HCT116 (cell line): ENCODE measurements at regions not wholly inside any gene's neighbourhood (a gene's known extent, or its start where the extent isn't known, plus 50 kb on each side); places are given as distances from the start of the nearest gene placed in this dataset.

ENCODE experiments used
- ATAC-seq: fragments of 200-7000 bp; cut with Tn5 transposase; 2 replicates; pipeline ENCODE4 v1.9.1; 2020; ENCODE audit warnings: mild to moderate bottlenecking, moderate library complexity
- BruUV-seq: library from RNA; stranded (reverse); fragments of 400-500 nt; replicated peaks from 2 replicates; lab custom pipeline; 2021; lab: Mats Ljungman, UMichigan
- CTCF ChIA-PET: fragments of 300-600 bp; sonication (Branson Sonifier 250); formaldehyde crosslinking; loops from one replicate; lab custom pipeline; 2021; ENCODE audit warnings: antibody characterized with exemption; lab: Charles Lee
- POLR2A ChIA-PET: fragments of 300-600, 350-600 bp; sonication (Branson Sonifier 250); formaldehyde crosslinking; loops from one replicate; lab custom pipeline; 2021; ENCODE audit warnings: antibody characterized with exemption; lab: Charles Lee
- RAD21 ChIA-PET, 2 experiments: fragments of 300-600 bp; sonication (Branson Sonifier 250); formaldehyde crosslinking; loops; one replicate each; lab custom pipeline; 2023; ENCODE audit warnings: low total read pairs in 2 of 2; ENCODE audit not compliant: uncharacterized antibody in 2 of 2, unreplicated experiment in 2 of 2, low non-redundant PET in 1 of 2; lab: Charles Lee
- DNase-seq: peaks from one replicate; pipeline ENCODE4 v3.0.0-alpha.2; 2010; ENCODE audit warnings: low read depth, low spot score
- H2AFZ ChIP-seq: fragments of 200-600 bp; shearing (Covaris generic), sonication (generic); 2 replicates; pipeline ENCODE4 v1.6.1; 2017; ENCODE audit warnings: low read depth, mixed run types, mixed read lengths, antibody characterized with exemption, low read length; ENCODE audit not compliant: poor library complexity, severe bottlenecking
- H3K27ac ChIP-seq: 2 replicates; pipeline ENCODE4 v1.5.1; 2012; ENCODE audit warnings: low read depth, low read length
- H3K27me3 ChIP-seq: fragments of 200-600 bp; sonication (generic); 2 replicates; pipeline ENCODE4 v1.6.1; 2016; ENCODE audit warnings: mixed run types, low read length, mixed read lengths; ENCODE audit not compliant: insufficient read depth
- H3K36me3 ChIP-seq, 2 experiments: fragments of 200-500 bp in 1 of 2; fragments of 200-600 bp in 1 of 2; sonication (Bioruptor generic) in 1 of 2; sonication (generic) in 1 of 2; 2 replicates each; pipeline versions ENCODE4 v1.5.1 to v1.6.1; 2014 to 2016; ENCODE audit warnings: low read length in 2 of 2, inconsistent platforms in 1 of 2, mixed read lengths in 1 of 2, mixed run types in 1 of 2; ENCODE audit not compliant: insufficient read depth in 2 of 2, control insufficient read depth in 1 of 2
- H3K4me1 ChIP-seq, 2 experiments: fragments of 200-600 bp in 1 of 2; sonication (generic) in 1 of 2; 2 replicates each; pipeline versions ENCODE4 v1.5.1 to v1.6.1; 2012 to 2017; ENCODE audit warnings: low read length in 2 of 2, inconsistent platforms in 1 of 2, mild to moderate bottlenecking in 1 of 2, mixed read lengths in 1 of 2, mixed run types in 1 of 2, moderate library complexity in 1 of 2; ENCODE audit not compliant: insufficient read depth in 2 of 2, control insufficient read depth in 1 of 2
- H3K4me2 ChIP-seq: fragments of 200-600 bp; sonication (generic); 2 replicates; pipeline ENCODE4 v1.6.1; 2017; ENCODE audit warnings: mixed run types, low read length, mixed read lengths
- H3K4me3 ChIP-seq, 2 experiments: fragments of 200-600 bp in 1 of 2; sonication (generic) in 1 of 2; replicated peaks in 1 of 2; 2 replicates each; pipeline ENCODE4 v1.5.1; 2011 to 2016; ENCODE audit warnings: low read length in 2 of 2, control low read depth in 1 of 2, low read depth in 1 of 2, mild to moderate bottlenecking in 1 of 2, mixed read lengths in 1 of 2, mixed run types in 1 of 2
- H3K79me2 ChIP-seq: fragments of 200-600 bp; sonication (generic); 2 replicates; pipeline ENCODE4 v1.6.1; 2017; ENCODE audit warnings: mild to moderate bottlenecking, mixed run types, low read length, moderate library complexity, mixed read lengths; ENCODE audit not compliant: insufficient read depth
- H3K9ac ChIP-seq: fragments of 200-600 bp; sonication (generic); 2 replicates; pipeline ENCODE4 v1.6.1; 2016; ENCODE audit warnings: low read length, mixed read lengths
- H3K9me2 ChIP-seq: fragments of 200-600 bp; sonication (generic), shearing (Covaris generic); 2 replicates; pipeline ENCODE4 v1.6.1; 2017; ENCODE audit warnings: mixed run types, mild to moderate bottlenecking, moderate library complexity; ENCODE audit not compliant: insufficient read depth
- H3K9me3 ChIP-seq, 2 experiments: fragments of 200-500 bp in 1 of 2; fragments of 200-600 bp in 1 of 2; sonication (Bioruptor generic) in 1 of 2; sonication (generic) in 1 of 2; 2 replicates each; pipeline ENCODE4 v1.6.1; 2014 to 2017; ENCODE audit warnings: low read length in 2 of 2, mixed read lengths in 2 of 2, inconsistent platforms in 1 of 2, low read depth in 1 of 2, mild to moderate bottlenecking in 1 of 2, mixed run types in 1 of 2, moderate library complexity in 1 of 2; ENCODE audit not compliant: control insufficient read depth in 1 of 2, insufficient read depth in 1 of 2
- H4K20me1 ChIP-seq: fragments of 200-600 bp; sonication (generic), shearing (Covaris generic); 2 replicates; pipeline ENCODE4 v1.6.1; 2017; ENCODE audit warnings: mixed run types, mild to moderate bottlenecking, moderate library complexity; ENCODE audit not compliant: insufficient read depth
- EGR1 ChIP-seq: IDR thresholded peaks from 2 replicates; pipeline ENCODE4 v1.6.1; 2012; ENCODE audit warnings: low read depth
- ELF1 ChIP-seq: IDR thresholded peaks from 2 replicates; pipeline ENCODE4 v1.6.1; 2012; ENCODE audit warnings: low read depth, borderline replicate concordance
- EZH2 ChIP-seq: fragments of 200-600 bp; sonication (generic); IDR thresholded peaks from 2 replicates; pipeline ENCODE4 v1.6.1; 2017; ENCODE audit warnings: antibody characterized with exemption, mixed run types
- EZH2phosphoT487 ChIP-seq: fragments of 200-600 bp; IDR thresholded peaks from 2 replicates; pipeline ENCODE4 v1.6.1; 2018; ENCODE audit warnings: antibody characterized with exemption, borderline replicate concordance
- JUND ChIP-seq: IDR thresholded peaks from 2 replicates; pipeline ENCODE4 v1.6.1; 2012
- RAD21 ChIP-seq: IDR thresholded peaks from 2 replicates; pipeline ENCODE4 v1.6.1; 2012; ENCODE audit warnings: low read depth, mild to moderate bottlenecking
- SIN3A ChIP-seq: IDR thresholded peaks from 2 replicates; pipeline ENCODE4 v1.6.1; 2012; ENCODE audit warnings: low read depth
- SP1 ChIP-seq: IDR thresholded peaks from 2 replicates; pipeline ENCODE4 v1.6.1; 2012; ENCODE audit warnings: low read depth
- SRF ChIP-seq: IDR thresholded peaks from 2 replicates; pipeline ENCODE4 v1.6.1; 2012; ENCODE audit warnings: low read depth
- TCF7L2 ChIP-seq: IDR thresholded peaks from 2 replicates; pipeline ENCODE4 v1.7.0; 2011; ENCODE audit warnings: borderline replicate concordance, inconsistent platforms; ENCODE audit not compliant: insufficient read depth, insufficient read length; ENCODE audit errors: extremely low read depth
- YY1 ChIP-seq: IDR thresholded peaks from 2 replicates; pipeline ENCODE4 v1.6.1; 2011; ENCODE audit warnings: low read length, low read depth, moderate library complexity, mild to moderate bottlenecking; ENCODE audit not compliant: insufficient replicate concordance; ENCODE audit errors: extremely low read depth
- ZBTB33 ChIP-seq: IDR thresholded peaks from 2 replicates; pipeline ENCODE4 v1.6.1; 2011; ENCODE audit warnings: mild to moderate bottlenecking, low read length, moderate library complexity; ENCODE audit not compliant: insufficient replicate concordance; ENCODE audit errors: extremely low read depth
- ZFX ChIP-seq: fragments of 450-650 bp; IDR thresholded peaks from 2 replicates; pipeline ENCODE4 v1.6.1; 2017
- intact Hi-C: fragments of 100-400 bp; cut with micrococcal nuclease; formaldehyde crosslinking; loops from 2 replicates; pipeline ENCODE4 v1.10.0; 2022
- TF ChIP-seq, protein P1 (sequence below): IDR thresholded peaks from 2 replicates; pipeline ENCODE4 v1.6.1; 2012

DNA sequence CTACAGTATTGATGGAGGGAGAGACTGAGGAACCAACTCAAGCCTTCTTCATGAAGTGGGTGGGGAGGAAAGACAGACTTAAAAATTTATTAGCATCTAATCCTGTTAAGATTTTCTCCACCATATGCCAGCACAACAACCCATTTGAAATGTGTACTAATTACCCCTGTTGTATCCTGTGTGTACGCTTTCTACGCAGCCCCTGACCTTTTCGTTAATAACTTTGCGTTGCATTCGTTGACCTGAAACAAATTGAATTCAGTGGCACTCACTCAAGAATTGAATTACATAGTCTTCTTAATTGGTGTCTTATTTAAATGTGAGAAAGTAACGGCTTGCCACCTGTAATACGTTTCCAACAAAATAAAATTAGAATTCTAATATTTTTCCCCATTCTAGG is 113.9 kb downstream of the LINC00237 start:
- POLR2A ChIA-PET = no interaction called here
- no peak overlapping the region for H3K4me2 ChIP-seq
- H3K4me1 ChIP-seq = no peaks in the 10 kb centered on the region
- no peak overlapping the region for H3K27ac ChIP-seq
- no TSS peak for BruUV-seq
- intact Hi-C loops = no loop called here
- CTCF ChIA-PET = no interaction called here
- RAD21 ChIA-PET = no interaction called here
- no peaks in the 10 kb centered on the region for H3K79me2 ChIP-seq
- DNase-seq (no peak), ATAC-seq (no peak)
- no peak overlapping the region for H2AFZ ChIP-seq
- H3K4me3 ChIP-seq = no peak overlapping the region
- TF ChIP-seq EZH2phosphoT487 (no peak), SIN3A (no peak), YY1 (no peak), RAD21 (no peak), ZFX (no peak), ELF1 (no peak), EGR1 (no peak), SP1 (no peak), EZH2 (no peak), ZBTB33 (no peak)
- H4K20me1 ChIP-seq = no peaks in the 10 kb centered on the region
- no peaks in the 10 kb centered on the region for H3K9me3 ChIP-seq
- no peaks in the 10 kb centered on the region for H3K36me3 ChIP-seq
- H3K27me3 ChIP-seq = peaks cover 56% of the 10 kb centered on the region
- no peak overlapping the region for H3K9ac ChIP-seq
- H3K9me2 ChIP-seq = no peaks in the 10 kb centered on the region

GRCh38 chr20:20989081-20989480 is 117.1 kb downstream of the LINC00237 start:
- H3K27ac ChIP-seq = no peak overlapping the region
- POLR2A ChIA-PET = no interaction called here
- TF ChIP-seq EZH2phosphoT487 = no peak
- no peak for TF ChIP-seq SP1
- TF ChIP-seq JUND = no peak
- no peak for TF ChIP-seq SIN3A
- TF ChIP-seq EZH2 = no peak
- TF ChIP-seq TCF7L2 = no peak
- TF ChIP-seq SRF = no peak
- no peak for TF ChIP-seq EGR1
- TF ChIP-seq ZBTB33 = no peak
- TF ChIP-seq YY1 = no peak
- TF ChIP-seq, protein P1, sequence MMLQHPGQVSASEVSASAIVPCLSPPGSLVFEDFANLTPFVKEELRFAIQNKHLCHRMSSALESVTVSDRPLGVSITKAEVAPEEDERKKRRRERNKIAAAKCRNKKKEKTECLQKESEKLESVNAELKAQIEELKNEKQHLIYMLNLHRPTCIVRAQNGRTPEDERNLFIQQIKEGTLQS = no peak
- TF ChIP-seq ELF1 = no peak

More at GRCh38 chr20:20989081-20989480, 117.1 kb downstream of the LINC00237 start:
- Histone ChIP-seq H3K9me3 (no peaks in the 10 kb centered on the region), H3K9ac (no peak overlapping the region), H3K4me3 (no peak overlapping the region), H4K20me1 (no peaks in the 10 kb centered on the region), H2AFZ (no peak overlapping the region), H3K36me3 (no peaks in the 10 kb centered on the region), H3K4me1 (no peaks in the 10 kb centered on the region), H3K27me3 (peaks cover 44% of the 10 kb centered on the region), H3K4me2 (no peak overlapping the region), H3K9me2 (no peaks in the 10 kb centered on the region), H3K79me2 (no peaks in the 10 kb centered on the region)
- ChIA-PET RAD21 (no interaction called here), CTCF (no interaction called here)
- ATAC-seq (no peak), DNase-seq (no peak)
- intact Hi-C loops = no loop called here
- BruUV-seq = no TSS peak
